NCI-H2227 (cell line): ENCODE measurements at regions not wholly inside any gene's neighbourhood (a gene's known extent, or its start where the extent isn't known, plus 50 kb on each side); places are given as distances from the start of the nearest gene placed in this dataset.

ENCODE experiments used
- DNase-seq: peaks from one replicate; lab custom pipeline; 2025; ENCODE audit not compliant: unreplicated experiment; lab: John Stamatoyannopoulos, UW

GRCh38 chr4:175369087-175369486, 443.0 kb downstream of the GPM6A start:
- no peak for DNase-seq

- no peak for DNase-seq
Observed at GRCh38 chr4:175371091-175371490, 441.0 kb downstream of the GPM6A start.

GRCh38 chr4:175373031-175373430, 439.0 kb downstream of the GPM6A start:
- DNase-seq = no peak

DNA sequence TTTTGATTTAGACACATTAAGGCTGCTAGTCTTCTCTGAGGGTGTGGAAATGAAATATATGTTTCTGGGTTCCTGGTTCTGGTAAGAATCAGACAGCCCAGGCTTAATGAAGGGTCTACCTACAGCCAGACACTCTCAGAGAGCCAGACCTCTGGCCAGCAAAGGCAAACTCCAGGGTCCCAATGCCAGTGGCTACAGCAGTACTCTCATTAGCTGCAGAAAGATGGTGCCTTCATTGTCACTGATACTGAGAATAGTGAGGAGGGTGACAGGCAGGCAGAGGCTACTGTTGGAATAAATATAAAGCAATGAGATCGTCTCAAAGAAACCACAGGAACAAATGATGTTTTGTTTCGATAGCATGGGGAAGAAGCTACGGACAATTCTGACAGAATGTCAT, 437.6 kb downstream of the GPM6A start:
- no peak for DNase-seq

DNA sequence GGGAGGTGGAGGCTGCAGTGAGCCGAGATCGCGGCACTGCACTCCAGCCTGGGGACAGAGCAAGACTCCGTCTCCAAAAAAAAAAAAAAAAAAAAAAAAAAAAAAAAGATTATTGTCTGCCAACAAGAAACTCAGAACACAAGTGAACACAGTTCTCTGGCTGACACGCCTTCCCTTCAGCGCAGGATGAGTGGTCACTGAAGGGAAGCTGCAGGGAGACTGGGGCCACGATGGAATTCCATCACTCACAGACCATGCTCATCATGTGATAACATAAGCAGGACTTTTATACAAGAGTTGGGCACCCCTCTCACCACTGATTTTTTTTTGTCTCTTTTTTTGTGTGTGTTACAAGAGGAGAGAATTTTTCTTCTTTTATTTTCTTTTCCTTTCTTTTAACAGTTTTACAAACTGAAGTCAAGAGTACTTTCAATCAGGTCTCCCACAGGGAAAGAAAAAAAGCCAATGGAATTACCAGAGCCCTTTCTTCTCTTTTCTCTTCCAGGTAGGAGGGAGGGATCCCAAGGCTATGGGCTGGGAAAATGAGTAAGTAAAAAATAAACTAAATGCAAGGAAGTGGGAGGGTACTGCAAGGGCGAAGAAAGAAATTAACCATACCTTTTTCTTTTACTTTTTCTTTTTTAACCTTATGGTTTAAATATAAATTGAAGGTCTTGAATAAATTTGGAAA, 435.6 kb downstream of the GPM6A start:
- no peak for DNase-seq

- no peak for DNase-seq
Observed at GRCh38 chr4:175377203-175377602, 434.9 kb downstream of the GPM6A start.

DNA sequence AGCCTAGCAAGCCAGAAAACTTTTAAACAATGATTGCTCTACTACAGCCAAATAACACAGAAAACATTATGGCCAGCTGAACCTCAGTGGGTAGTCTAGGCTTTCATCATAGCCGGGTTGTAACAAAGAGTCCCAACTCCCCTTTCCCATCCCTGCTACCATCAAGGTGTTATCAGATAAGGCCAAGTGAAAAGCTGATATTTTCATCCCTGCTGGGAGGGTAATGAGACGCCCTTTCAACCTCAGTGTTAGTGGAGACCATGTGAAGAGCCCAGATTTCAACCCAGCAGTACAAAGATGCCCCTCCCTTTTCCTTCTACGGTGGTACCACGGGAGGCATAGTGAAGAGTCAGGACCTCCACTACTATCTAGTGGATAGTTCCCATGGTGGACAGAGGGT, 433.7 kb downstream of the GPM6A start:
- DNase-seq = no peak

DNA sequence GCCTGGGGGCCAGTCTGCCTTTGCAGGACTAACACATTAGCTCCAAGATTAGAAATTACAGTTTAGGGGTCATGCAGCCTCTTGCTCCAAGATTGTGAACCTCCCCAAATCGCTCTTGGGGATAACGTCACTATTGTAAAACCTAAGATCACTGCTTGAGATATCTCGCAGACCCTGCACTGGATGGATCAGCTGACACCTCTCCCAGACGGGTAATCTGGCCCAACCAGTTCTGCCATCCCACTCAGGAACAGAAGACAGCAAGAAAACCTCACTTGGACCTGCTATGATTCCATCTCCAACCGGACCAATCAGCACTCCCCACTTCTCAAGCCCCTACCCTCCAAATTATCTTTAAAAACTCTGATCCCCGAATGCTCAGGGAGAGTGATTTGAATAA, 431.2 kb downstream of the GPM6A start:
- DNase-seq = no peak

GRCh38 chr4:175385797-175386196, 426.3 kb downstream of the GPM6A start:
- no peak for DNase-seq

DNA sequence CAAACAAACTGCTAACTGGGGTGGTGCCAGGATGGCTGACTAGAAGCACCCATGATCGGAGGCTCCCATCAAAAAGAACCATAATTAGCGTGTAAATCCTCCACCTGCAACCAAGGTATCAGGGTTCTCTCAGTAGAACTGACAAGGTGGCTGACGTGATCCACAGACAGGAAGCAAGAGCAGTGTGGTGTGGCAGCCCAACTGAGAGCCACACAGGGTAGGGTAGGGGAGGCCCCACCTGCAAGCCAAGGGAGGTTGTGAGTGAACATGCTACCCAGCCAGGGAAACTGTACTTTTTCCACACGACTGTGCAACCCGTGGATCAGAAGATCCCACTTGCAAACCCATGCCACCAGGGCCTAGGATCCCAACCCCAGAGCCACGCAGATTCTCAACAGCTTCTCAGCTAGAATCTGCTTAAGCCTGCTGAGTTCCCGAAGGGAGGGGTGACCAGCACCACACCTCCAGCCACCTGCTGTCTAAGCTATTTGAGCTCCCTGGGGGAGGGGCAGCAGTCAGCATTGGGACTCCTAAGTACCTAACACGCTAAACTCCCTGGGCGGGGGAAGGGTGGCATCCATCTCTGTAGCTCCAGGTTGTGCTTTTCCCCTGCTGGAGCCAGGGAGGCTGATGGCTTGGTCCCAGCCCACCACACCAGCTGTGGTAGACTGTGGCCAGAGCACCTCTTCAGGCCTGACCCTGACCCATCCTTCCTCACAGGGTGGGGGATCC, 425.1 kb downstream of the GPM6A start:
- DNase-seq = no peak

GRCh38 chr4:175394208-175394607, 417.9 kb downstream of the GPM6A start:
- peak; percentile 3 for DNase-seq

- DNase-seq = no peak
Observed at GRCh38 chr4:175405961-175406360, 406.1 kb downstream of the GPM6A start.

GRCh38 chr4:175407926-175408325, 404.1 kb downstream of the GPM6A start:
- DNase-seq = no peak

DNA sequence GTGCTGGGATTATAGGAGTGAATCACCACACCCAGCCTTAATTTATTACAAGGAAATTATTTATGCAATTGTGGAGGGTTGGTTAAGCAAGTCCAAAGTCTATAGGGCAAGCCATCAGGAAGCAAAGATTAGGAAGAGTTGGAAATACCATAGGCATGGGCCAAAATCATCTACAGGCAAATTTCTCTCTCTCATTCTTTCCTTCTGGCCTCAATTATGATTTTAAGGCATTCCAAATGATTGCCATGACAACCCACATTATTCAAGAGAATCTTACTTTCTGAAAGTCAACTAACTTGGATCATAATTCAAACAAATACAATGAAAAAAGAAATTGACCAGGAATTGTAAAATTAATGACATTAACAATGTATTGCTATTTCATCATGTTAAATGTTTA, 400.8 kb downstream of the GPM6A start:
- DNase-seq = no peak

DNA sequence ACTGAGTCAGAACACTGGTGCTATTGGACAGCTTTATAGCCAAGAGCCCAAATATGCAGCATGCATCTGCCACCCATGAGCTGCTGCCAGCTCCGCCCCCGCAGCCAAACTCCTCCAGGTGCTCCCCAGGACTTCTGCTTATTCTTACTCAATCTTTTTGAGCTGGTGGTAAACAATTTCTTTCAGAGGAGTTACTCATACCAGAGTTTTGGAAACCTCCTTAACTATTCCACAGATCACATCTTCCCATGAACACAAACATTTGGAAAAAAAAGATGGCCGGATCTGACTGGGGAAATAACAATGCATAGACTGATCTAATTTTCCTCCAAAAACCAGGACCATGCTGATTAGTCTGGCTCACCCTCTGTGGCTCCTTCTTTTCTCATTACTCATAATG, 399.9 kb downstream of the GPM6A start:
- DNase-seq = no peak

DNA sequence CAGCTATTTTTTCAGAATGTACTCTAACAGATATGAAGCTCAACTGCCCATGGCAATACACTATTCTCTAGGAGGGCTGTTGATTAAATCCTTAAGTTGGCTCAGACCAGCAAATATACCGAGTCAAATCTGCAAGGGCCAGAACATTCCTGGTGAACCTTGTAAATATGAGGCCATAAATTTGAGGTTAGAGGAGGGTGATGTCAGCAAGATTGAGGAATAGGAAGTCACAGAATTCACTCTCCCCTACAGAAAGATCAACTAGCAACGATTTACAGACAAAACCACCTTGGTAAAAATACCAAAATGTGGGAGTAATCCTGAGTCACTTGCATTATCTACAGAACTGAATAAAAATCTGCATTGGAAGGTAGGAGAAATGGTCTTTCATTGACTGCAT, 399.3 kb downstream of the GPM6A start:
- no peak for DNase-seq

DNA sequence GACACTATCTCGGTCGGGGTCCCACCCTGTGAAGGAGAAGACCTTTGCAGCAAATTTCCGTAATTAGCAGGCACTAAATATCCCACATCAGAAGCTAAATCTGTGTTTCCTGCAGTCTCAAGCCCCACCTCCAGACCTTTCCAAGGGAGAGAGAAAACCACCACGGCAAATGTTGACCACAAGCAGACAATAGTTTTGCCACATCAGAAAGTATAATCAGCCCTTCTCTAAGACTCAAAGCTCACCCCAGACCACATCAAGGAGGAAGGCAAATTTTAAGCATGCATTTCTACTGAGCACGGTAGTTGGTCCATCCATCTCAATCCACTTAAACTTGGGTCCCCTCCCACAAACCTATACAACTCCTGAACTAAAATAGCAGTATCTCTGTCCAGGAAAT, 398.5 kb downstream of the GPM6A start:
- no peak for DNase-seq

DNA sequence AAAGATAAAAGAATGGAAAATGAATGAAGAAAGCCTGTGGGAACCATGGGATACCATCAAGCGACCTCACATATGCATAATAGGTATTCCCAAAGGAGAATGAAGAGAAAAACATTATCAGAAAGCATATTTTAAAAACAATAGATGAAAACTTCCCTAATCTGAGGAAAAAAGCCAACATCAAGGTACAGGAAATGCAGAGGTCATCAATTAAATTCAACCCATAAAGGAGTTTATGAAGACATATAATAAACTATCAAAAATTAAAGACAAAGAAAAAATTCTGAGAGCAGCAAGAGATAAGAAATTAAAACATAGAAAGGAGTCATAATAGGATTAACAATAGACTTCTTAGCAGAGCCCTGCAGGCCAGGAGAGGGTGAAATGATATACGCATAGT, 397.5 kb downstream of the GPM6A start:
- DNase-seq = no peak

DNA sequence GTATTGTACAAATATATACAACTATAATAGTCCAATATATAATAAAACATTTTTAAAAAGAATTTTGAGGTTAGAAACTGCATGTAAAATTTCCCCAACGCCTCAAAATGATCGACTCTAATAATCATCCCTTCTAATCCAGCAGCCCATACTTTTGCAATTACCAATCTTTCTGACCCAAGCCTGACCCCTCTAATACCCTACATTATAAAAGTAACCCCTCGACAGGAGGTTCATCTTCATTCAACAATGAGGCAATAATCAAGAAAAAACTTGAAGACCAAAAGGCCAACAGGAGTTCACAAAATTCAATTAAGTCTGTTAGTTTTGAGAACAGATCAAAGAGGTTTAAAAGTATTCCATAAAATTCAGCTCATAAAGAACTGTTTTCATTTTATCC, 393.5 kb downstream of the GPM6A start:
- no peak for DNase-seq

GRCh38 chr4:175419236-175419718, 392.8 kb downstream of the GPM6A start:
- no peak for DNase-seq

GRCh38 chr4:175421506-175421905, 390.6 kb downstream of the GPM6A start:
- no peak for DNase-seq

DNA sequence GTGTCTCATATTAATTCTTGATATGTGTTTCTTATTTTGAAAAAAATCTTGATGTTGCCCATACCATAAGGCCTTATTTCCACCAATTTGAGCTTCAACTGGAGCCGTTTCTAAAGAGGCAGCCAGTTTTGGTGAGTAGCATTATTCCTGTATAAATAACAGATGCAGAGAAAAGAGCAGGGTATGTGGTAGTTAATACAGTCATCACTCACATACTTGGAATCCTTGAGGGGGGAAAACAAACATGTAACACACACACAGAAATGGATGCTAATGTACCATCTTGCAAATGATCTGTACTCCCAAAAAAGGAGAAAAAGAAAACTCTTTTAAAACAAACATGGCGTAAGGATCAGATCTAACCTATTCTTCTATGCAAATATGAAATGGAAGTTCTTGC, 389.7 kb downstream of the GPM6A start:
- no peak for DNase-seq

DNA sequence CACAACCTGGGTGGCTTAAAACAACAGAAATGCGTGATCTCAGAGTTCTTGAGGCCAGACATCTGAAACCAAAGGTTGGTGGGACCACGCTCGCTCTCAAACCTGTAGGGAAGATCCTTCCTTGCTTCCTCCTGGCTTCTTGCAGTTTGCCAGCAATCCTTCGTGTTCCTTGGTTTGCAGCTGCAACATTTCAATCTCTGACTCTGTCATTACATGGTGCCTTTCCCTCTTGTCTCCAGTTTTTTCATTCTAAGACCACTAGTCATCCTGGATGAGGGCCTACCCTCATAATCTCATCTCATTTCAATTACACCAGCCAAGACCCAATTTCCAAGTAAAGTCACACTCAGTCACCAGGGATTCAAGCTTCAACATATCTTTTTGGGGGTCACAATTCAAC, 388.0 kb downstream of the GPM6A start:
- DNase-seq = no peak
